WERI-Rb-1 (cell line): ENCODE measurements at regions not wholly inside any gene's neighbourhood (a gene's known extent, or its start where the extent isn't known, plus 50 kb on each side); places are given as distances from the start of the nearest gene placed in this dataset.

Experiments used
- DNase-seq: peaks from one replicate; pipeline ENCODE4 v3.0.0-alpha.2; 2020
- H3K27ac ChIP-seq: fragments of 250-450 bp; sonication (Bioruptor Pico); 2 replicates; pipeline ENCODE4 v1.5.1; 2020; ENCODE audit warnings: mild to moderate bottlenecking, moderate library complexity
- H3K27me3 ChIP-seq: fragments of 250-450 bp; sonication (Bioruptor Pico); 2 replicates; pipeline ENCODE4 v1.5.1; 2021; ENCODE audit warnings: mild to moderate bottlenecking, low read depth, moderate library complexity; ENCODE audit not compliant: insufficient read depth, severe bottlenecking
- H3K36me3 ChIP-seq: fragments of 250-450 bp; sonication (Bioruptor Pico); 2 replicates; pipeline ENCODE4 v1.5.1; 2020; ENCODE audit warnings: mild to moderate bottlenecking, moderate library complexity
- H3K4me3 ChIP-seq: 2 replicates; pipeline ENCODE4 v1.5.1; 2011; ENCODE audit warnings: low read depth, mild to moderate bottlenecking, control low read depth, low read length
- H3K9me3 ChIP-seq: fragments of 250-450 bp; sonication (Bioruptor Pico); 2 replicates; pipeline ENCODE4 v1.5.1; 2021; ENCODE audit warnings: mild to moderate bottlenecking, moderate library complexity; ENCODE audit not compliant: severe bottlenecking
- TF ChIP-seq, protein P1 (sequence below): IDR thresholded peaks from 2 replicates; pipeline ENCODE4 v1.5.1; 2011; ENCODE audit warnings: low read depth, mild to moderate bottlenecking, control low read depth, inconsistent platforms, low read length

GRCh38 chr3:29079358-29079757, 201.5 kb upstream of the RBMS3 start:
- H3K27ac ChIP-seq: no peak overlapping the region
- no peaks in the 10 kb centered on the region for H3K9me3 ChIP-seq
- H3K27me3 ChIP-seq: no peaks in the 10 kb centered on the region
- no peaks in the 10 kb centered on the region for H3K36me3 ChIP-seq
- no peak for DNase-seq
- TF ChIP-seq, protein P1, sequence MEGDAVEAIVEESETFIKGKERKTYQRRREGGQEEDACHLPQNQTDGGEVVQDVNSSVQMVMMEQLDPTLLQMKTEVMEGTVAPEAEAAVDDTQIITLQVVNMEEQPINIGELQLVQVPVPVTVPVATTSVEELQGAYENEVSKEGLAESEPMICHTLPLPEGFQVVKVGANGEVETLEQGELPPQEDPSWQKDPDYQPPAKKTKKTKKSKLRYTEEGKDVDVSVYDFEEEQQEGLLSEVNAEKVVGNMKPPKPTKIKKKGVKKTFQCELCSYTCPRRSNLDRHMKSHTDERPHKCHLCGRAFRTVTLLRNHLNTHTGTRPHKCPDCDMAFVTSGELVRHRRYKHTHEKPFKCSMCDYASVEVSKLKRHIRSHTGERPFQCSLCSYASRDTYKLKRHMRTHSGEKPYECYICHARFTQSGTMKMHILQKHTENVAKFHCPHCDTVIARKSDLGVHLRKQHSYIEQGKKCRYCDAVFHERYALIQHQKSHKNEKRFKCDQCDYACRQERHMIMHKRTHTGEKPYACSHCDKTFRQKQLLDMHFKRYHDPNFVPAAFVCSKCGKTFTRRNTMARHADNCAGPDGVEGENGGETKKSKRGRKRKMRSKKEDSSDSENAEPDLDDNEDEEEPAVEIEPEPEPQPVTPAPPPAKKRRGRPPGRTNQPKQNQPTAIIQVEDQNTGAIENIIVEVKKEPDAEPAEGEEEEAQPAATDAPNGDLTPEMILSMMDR: no peak
- no peak overlapping the region for H3K4me3 ChIP-seq

DNA sequence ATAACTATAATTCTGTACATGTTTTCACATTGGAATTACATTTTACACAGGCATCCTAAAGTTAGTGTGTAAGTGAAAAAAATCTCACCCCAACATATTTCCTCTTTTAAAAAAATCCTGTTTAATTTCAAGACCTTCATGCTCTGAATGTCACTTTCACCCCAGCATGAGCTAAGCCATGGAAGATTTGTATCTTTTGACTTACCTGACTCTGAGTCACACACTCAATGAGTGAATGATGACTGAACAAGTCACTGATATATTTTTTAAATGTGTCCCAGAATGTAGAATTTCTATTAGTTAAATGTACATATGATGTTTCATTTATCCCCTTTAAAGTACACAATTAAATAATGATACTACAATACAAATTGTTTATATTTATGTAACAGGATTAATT, 199.9 kb upstream of the RBMS3 start:
- no peaks in the 10 kb centered on the region for H3K36me3 ChIP-seq
- H3K27me3 ChIP-seq: no peaks in the 10 kb centered on the region
- no peak for DNase-seq
- TF ChIP-seq, protein P1: no peak
- no peaks in the 10 kb centered on the region for H3K9me3 ChIP-seq
- H3K4me3 ChIP-seq: no peak overlapping the region
- H3K27ac ChIP-seq: no peak overlapping the region

- Histone ChIP-seq H3K27ac (no peak overlapping the region), H3K4me3 (no peak overlapping the region), H3K36me3 (no peaks in the 10 kb centered on the region), H3K9me3 (no peaks in the 10 kb centered on the region), H3K27me3 (no peaks in the 10 kb centered on the region)
- TF ChIP-seq, protein P1: no peak
- no peak for DNase-seq
These were observed 197.8 kb upstream of the RBMS3 start for GRCh38 chr3:29083081-29083480.

DNA sequence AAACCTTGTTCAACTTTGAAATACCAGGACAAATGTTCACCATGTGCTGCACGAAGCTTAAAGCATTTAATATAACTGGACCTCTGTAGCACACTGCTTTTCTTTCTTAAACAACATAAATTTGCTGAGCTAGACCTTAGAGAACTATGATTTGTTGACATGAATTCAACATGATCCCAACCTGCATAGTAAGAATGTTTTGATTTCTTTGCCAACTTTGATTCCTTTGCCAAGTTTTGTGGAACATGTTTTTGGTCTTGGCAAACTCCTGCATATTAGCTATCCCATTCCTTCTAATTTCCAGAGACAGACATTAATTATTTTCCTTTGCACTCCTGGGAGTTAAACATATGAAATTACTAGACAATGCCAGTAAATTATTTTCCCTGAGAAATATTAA, 197.2 kb upstream of the RBMS3 start:
- H3K4me3 ChIP-seq: no peak overlapping the region
- no peaks in the 10 kb centered on the region for H3K36me3 ChIP-seq
- H3K27me3 ChIP-seq: no peaks in the 10 kb centered on the region
- DNase-seq: no peak
- H3K27ac ChIP-seq: no peak overlapping the region
- TF ChIP-seq, protein P1: no peak
- no peaks in the 10 kb centered on the region for H3K9me3 ChIP-seq

- TF ChIP-seq, protein P1: no peak
- Histone ChIP-seq H3K36me3 (no peaks in the 10 kb centered on the region), H3K9me3 (no peaks in the 10 kb centered on the region), H3K27ac (no peak overlapping the region), H3K4me3 (no peak overlapping the region), H3K27me3 (no peaks in the 10 kb centered on the region)
- DNase-seq: no peak
These were observed 192.3 kb upstream of the RBMS3 start for GRCh38 chr3:29088579-29088978.

GRCh38 chr3:29090912-29091597, 189.8 kb upstream of the RBMS3 start:
- H3K9me3 ChIP-seq: no peaks in the 10 kb centered on the region
- DNase-seq: no peak
- H3K27ac ChIP-seq: no peak overlapping the region
- TF ChIP-seq, protein P1: no peak
- no peaks in the 10 kb centered on the region for H3K27me3 ChIP-seq
- H3K36me3 ChIP-seq: no peaks in the 10 kb centered on the region
- H3K4me3 ChIP-seq: no peak overlapping the region
